Effector memory CD8-positive, alpha-beta T cell (primary cell): ENCODE measurements at regions not wholly inside any gene's neighbourhood (a gene's known extent, or its start where the extent isn't known, plus 50 kb on each side); places are given as distances from the start of the nearest gene placed in this dataset.

Source experiments
- ATAC-seq: fragments of 150-1000 bp; cut with Tn5 transposase; replicated peaks from 2 replicates; pipeline ENCODE4 v1.10.0; 2021; ENCODE audit warnings: mild to moderate bottlenecking, moderate library complexity
- DNase-seq, 3 experiments: peaks; one replicate each; pipeline ENCODE4 v3.0.0; 2021
- H3K27ac Mint-ChIP-seq, 2 donors: one replicate each; pipeline ENCODE4 v1.8.0; 2022; ENCODE audit warnings: mild to moderate bottlenecking in 2 of 2, mixed read lengths in 2 of 2, moderate library complexity in 2 of 2
- H3K27me3 Mint-ChIP-seq, 2 donors: one replicate each; pipeline ENCODE4 v1.8.0; 2022; ENCODE audit warnings: mixed read lengths in 2 of 2
- H3K36me3 Mint-ChIP-seq: one replicate; pipeline ENCODE4 v1.8.0; 2022; ENCODE audit warnings: mild to moderate bottlenecking, moderate library complexity, mixed read lengths; ENCODE audit not compliant: insufficient read depth
- H3K4me1 Mint-ChIP-seq, 2 donors: one replicate each; pipeline ENCODE4 v1.8.0; 2022; ENCODE audit warnings: low read depth in 2 of 2, mixed read lengths in 2 of 2
- H3K4me3 Mint-ChIP-seq, 2 donors: one replicate each; pipeline ENCODE4 v1.8.0; 2022; ENCODE audit warnings: mild to moderate bottlenecking in 2 of 2, mixed read lengths in 2 of 2, moderate library complexity in 2 of 2
- H3K9me3 Mint-ChIP-seq, 2 donors: one replicate each; pipeline ENCODE4 v1.8.0; 2022; ENCODE audit warnings: mixed read lengths in 2 of 2

GRCh38 chr21:35579520-35580293, 480.6 kb downstream of the SETD4 start:
- ATAC-seq (no peak), DNase-seq (no peak)
- Mint-ChIP-seq H3K4me3 (no peak overlapping the region), H3K27ac (no peak overlapping the region), H3K9me3 (peaks cover 0 to 1% of the 10 kb centered on the region in 2 donors), H3K27me3 (peaks cover 52 to 53% of the 10 kb centered on the region in 2 donors), H3K36me3 (no peaks in the 10 kb centered on the region), H3K4me1 (no peaks in the 10 kb centered on the region)

GRCh38 chr21:35578831-35579471, 481.4 kb downstream of the SETD4 start:
- H3K36me3 Mint-ChIP-seq = no peaks in the 10 kb centered on the region
- no peaks in the 10 kb centered on the region for H3K4me1 Mint-ChIP-seq
- peaks cover 54 to 60% of the 10 kb centered on the region in 2 donors for H3K27me3 Mint-ChIP-seq
- H3K4me3 Mint-ChIP-seq = no peak overlapping the region
- peaks cover 0 to 1% of the 10 kb centered on the region in 2 donors for H3K9me3 Mint-ChIP-seq
- H3K27ac Mint-ChIP-seq = no peak overlapping the region
- DNase-seq = no peak
- ATAC-seq = no peak

- no peaks in the 10 kb centered on the region for H3K36me3 Mint-ChIP-seq
- no peaks in the 10 kb centered on the region for H3K4me1 Mint-ChIP-seq
- ATAC-seq (no peak), DNase-seq (no peak)
- H3K4me3 Mint-ChIP-seq = no peak overlapping the region
- H3K9me3 Mint-ChIP-seq = peaks cover 0 to 1% of the 10 kb centered on the region in 2 donors
- H3K27me3 Mint-ChIP-seq = peaks cover 59 to 66% of the 10 kb centered on the region in 2 donors
- H3K27ac Mint-ChIP-seq = no peak overlapping the region
Observed at GRCh38 chr21:35578347-35578782, 482.0 kb downstream of the SETD4 start.

GRCh38 chr21:35575280-35575915, 484.9 kb downstream of the SETD4 start:
- H3K4me1 Mint-ChIP-seq = no peaks in the 10 kb centered on the region
- H3K4me3 Mint-ChIP-seq = no peak overlapping the region
- peaks cover 70 to 84% of the 10 kb centered on the region in 2 donors for H3K27me3 Mint-ChIP-seq
- DNase-seq (no peak), ATAC-seq (no peak)
- H3K27ac Mint-ChIP-seq = no peak overlapping the region
- no peaks in the 10 kb centered on the region for H3K36me3 Mint-ChIP-seq
- peaks cover 0 to 1% of the 10 kb centered on the region in 2 donors for H3K9me3 Mint-ChIP-seq

GRCh38 chr21:35573472-35574374, 486.6 kb downstream of the SETD4 start:
- Mint-ChIP-seq H3K27ac (no peak overlapping the region), H3K4me1 (no peaks in the 10 kb centered on the region), H3K36me3 (no peaks in the 10 kb centered on the region), H3K9me3 (peaks cover 0 to 1% of the 10 kb centered on the region in 2 donors), H3K27me3 (peaks cover 67 to 74% of the 10 kb centered on the region in 2 donors), H3K4me3 (no peak overlapping the region)
- no peak for ATAC-seq
- DNase-seq = no peak

- Mint-ChIP-seq H3K4me3 (no peak overlapping the region), H3K4me1 (no peaks in the 10 kb centered on the region), H3K27ac (no peak overlapping the region), H3K27me3 (peaks cover 67 to 82% of the 10 kb centered on the region in 2 donors), H3K36me3 (no peaks in the 10 kb centered on the region), H3K9me3 (no peaks in the 10 kb centered on the region)
- no peak for DNase-seq
- ATAC-seq = no peak
Observed at GRCh38 chr21:35571910-35572309, 488.4 kb downstream of the SETD4 start.

- no peaks in the 10 kb centered on the region for H3K4me1 Mint-ChIP-seq
- H3K27me3 Mint-ChIP-seq = peaks cover 66 to 77% of the 10 kb centered on the region in 2 donors
- DNase-seq (no peak), ATAC-seq (no peak)
- H3K9me3 Mint-ChIP-seq = no peaks in the 10 kb centered on the region
- no peak overlapping the region for H3K4me3 Mint-ChIP-seq
- H3K36me3 Mint-ChIP-seq = no peaks in the 10 kb centered on the region
- H3K27ac Mint-ChIP-seq = no peak overlapping the region
Observed at GRCh38 chr21:35568643-35569042, 491.7 kb downstream of the SETD4 start.

- no peaks in the 10 kb centered on the region for H3K4me1 Mint-ChIP-seq
- no peak for ATAC-seq
- H3K4me3 Mint-ChIP-seq = no peak overlapping the region
- peaks cover 68 to 76% of the 10 kb centered on the region in 2 donors for H3K27me3 Mint-ChIP-seq
- DNase-seq = no peak
- no peaks in the 10 kb centered on the region for H3K9me3 Mint-ChIP-seq
- no peaks in the 10 kb centered on the region for H3K36me3 Mint-ChIP-seq
- H3K27ac Mint-ChIP-seq = no peak overlapping the region
Observed at GRCh38 chr21:35566874-35567273, 493.5 kb downstream of the SETD4 start.

- H3K27me3 Mint-ChIP-seq = peaks cover 60 to 70% of the 10 kb centered on the region in 2 donors
- no peaks in the 10 kb centered on the region for H3K4me1 Mint-ChIP-seq
- H3K9me3 Mint-ChIP-seq = no peaks in the 10 kb centered on the region
- H3K27ac Mint-ChIP-seq = no peak overlapping the region
- no peak overlapping the region for H3K4me3 Mint-ChIP-seq
- no peaks in the 10 kb centered on the region for H3K36me3 Mint-ChIP-seq
- no peak for ATAC-seq
- DNase-seq = no peak
Observed at GRCh38 chr21:35565204-35565611, 495.1 kb downstream of the SETD4 start.

GRCh38 chr21:35563885-35564451, 496.4 kb downstream of the SETD4 start:
- Mint-ChIP-seq H3K9me3 (no peaks in the 10 kb centered on the region), H3K27me3 (peaks cover 62 to 74% of the 10 kb centered on the region in 2 donors), H3K4me3 (no peak overlapping the region), H3K4me1 (no peaks in the 10 kb centered on the region), H3K36me3 (no peaks in the 10 kb centered on the region), H3K27ac (no peak overlapping the region)
- no peak for ATAC-seq
- DNase-seq = no peak

GRCh38 chr21:35562876-35563275, 497.4 kb downstream of the SETD4 start:
- DNase-seq (no peak), ATAC-seq (no peak)
- Mint-ChIP-seq H3K9me3 (no peaks in the 10 kb centered on the region), H3K36me3 (no peaks in the 10 kb centered on the region), H3K27me3 (peaks cover 60 to 76% of the 10 kb centered on the region in 2 donors), H3K4me3 (no peak overlapping the region), H3K4me1 (no peaks in the 10 kb centered on the region), H3K27ac (no peak overlapping the region)

GRCh38 chr21:35561116-35561515, 499.2 kb downstream of the SETD4 start:
- no peaks in the 10 kb centered on the region for H3K9me3 Mint-ChIP-seq
- DNase-seq = no peak
- no peaks in the 10 kb centered on the region for H3K4me1 Mint-ChIP-seq

GRCh38 chr21:35559829-35560225, 500.5 kb downstream of the SETD4 start:
- no peak overlapping the region for H3K27ac Mint-ChIP-seq
- H3K36me3 Mint-ChIP-seq = no peaks in the 10 kb centered on the region
- H3K27me3 Mint-ChIP-seq = peaks cover 54 to 79% of the 10 kb centered on the region in 2 donors
- ATAC-seq = no peak
- DNase-seq = no peak
- no peaks in the 10 kb centered on the region for H3K9me3 Mint-ChIP-seq
- no peaks in the 10 kb centered on the region for H3K4me1 Mint-ChIP-seq
- H3K4me3 Mint-ChIP-seq = no peak overlapping the region

More at GRCh38 chr21:35561116-35561515, 499.2 kb downstream of the SETD4 start:
- H3K27me3 Mint-ChIP-seq = peaks cover 62 to 79% of the 10 kb centered on the region in 2 donors
- no peak overlapping the region for H3K27ac Mint-ChIP-seq
- H3K4me3 Mint-ChIP-seq = no peak overlapping the region
- no peaks in the 10 kb centered on the region for H3K36me3 Mint-ChIP-seq
- ATAC-seq = no peak
